ENCODE measurements at regions not wholly inside any gene's neighbourhood (a gene's known extent, or its start where the extent isn't known, plus 50 kb on each side); places are given as distances from the start of the nearest gene placed in this dataset.

DNA sequence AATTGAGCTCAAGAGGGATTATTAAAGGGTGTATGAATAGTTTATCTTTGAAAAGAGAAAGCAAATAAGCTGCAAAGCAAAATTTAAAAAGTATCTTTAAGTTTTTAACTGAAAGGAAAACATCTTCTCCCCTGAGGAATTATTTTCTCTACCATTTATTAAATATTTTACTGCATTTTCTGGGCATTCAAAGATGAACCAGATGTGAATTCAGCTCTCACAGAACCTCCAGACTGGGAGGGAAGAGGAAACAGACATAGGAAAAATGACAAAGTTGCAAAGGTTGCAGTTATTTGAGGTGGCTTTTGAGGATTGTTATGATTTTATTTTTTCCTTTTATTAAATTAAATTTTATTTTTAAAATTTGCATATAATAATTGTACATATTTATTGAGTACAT lies 122.7 kb upstream of the SESN3 start:
- Histone ChIP-seq H3K4me1 (ENCODE audit: control insufficient read depth in 2 of 2, insufficient read depth in 2 of 2, low read length in 1 of 2) (no peaks in the 10 kb centered on the region), H3K36me3 (ENCODE audit: control insufficient read depth in 2 of 2, insufficient read depth in 2 of 2, low read length in 1 of 2) (no peaks in the 10 kb centered on the region), H3K27ac (ENCODE audit: low read depth in 2 of 2, low read length in 1 of 2) (no peak overlapping the region), H3K27me3 (ENCODE audit: control insufficient read depth in 1 of 2, insufficient read depth in 2 of 2, low read length in 2 of 2) (no peaks in the 10 kb centered on the region), H3K4me3 (ENCODE audit: low read depth in 1 of 2, low read length in 2 of 2) (no peak overlapping the region), H3K9me3 (ENCODE audit: control insufficient read depth in 2 of 2, insufficient read depth in 1 of 2, low read depth in 1 of 2, low read length in 1 of 2) (no peaks in the 10 kb centered on the region)

DNA sequence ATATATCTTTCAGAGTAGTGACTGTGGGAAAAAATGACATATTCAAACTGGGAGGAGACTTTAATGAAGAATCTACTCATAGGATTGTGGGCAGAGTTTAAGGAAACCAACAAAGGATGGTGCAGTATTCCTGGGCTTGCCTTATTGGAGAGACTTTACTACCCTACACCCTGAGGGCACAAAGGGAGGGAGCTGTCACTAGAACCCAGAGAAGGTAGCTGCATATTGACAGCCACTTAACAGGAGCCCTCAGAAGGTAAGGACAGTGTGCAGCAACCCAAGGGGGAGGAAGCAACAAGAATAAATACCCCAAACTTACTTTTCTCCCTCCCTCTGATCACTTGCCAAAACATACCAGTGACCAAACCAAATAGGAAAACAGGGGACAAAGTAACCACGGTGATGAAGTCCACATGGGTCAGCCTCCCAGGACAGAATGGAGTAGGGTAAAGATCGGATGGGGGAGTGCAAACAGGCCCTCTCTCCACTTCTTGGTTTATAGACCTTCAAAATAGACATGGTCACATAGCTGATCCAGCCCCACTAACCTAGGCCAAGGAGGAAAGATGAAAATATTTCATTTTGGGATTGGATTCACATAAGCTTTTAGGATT lies 121.8 kb upstream of the SESN3 start:
- H3K27me3 ChIP-seq (ENCODE audit: control insufficient read depth in 1 of 2, insufficient read depth in 2 of 2, low read length in 2 of 2) = no peaks in the 10 kb centered on the region
- no peak overlapping the region for H3K27ac ChIP-seq (ENCODE audit: low read depth in 2 of 2, low read length in 1 of 2)
- H3K36me3 ChIP-seq (ENCODE audit: control insufficient read depth in 2 of 2, insufficient read depth in 2 of 2, low read length in 1 of 2) = no peaks in the 10 kb centered on the region
- WGBS, 2 donors = 79 to 83% methylated on average over 2 of the region's 2 CpGs
- H3K4me1 ChIP-seq (ENCODE audit: control insufficient read depth in 2 of 2, insufficient read depth in 2 of 2, low read length in 1 of 2) = no peaks in the 10 kb centered on the region
- no peaks in the 10 kb centered on the region for H3K9me3 ChIP-seq (ENCODE audit: control insufficient read depth in 2 of 2, insufficient read depth in 1 of 2, low read depth in 1 of 2, low read length in 1 of 2)
- H3K4me3 ChIP-seq (ENCODE audit: low read depth in 1 of 2, low read length in 2 of 2) = no peak overlapping the region

DNA sequence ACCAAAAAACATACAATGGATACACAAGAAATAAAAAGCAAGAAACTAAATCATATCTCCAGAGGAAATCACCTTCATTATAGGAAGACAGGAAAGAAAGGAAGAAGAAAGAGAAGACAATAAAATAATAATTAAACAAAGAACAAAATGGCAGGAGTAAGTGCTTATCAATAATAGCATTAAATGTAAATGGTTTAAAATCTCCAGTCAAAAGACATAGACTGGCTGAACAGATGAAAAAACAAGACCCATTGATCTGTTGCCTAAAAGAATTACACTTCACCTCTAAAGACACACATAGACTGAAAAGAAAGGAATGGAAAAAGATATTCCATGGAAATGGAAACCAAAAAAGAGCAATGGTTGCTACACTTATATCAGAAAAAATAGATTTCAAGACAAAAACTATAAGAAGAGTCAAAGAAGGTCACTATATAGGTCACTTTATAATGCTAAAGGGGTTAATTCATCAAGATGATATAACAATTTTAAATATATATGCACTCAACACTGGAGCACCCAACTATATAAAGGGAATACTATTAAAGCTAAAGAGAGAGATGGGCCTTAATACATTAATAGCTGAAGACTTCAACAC lies 118.4 kb upstream of the SESN3 start:
- Histone ChIP-seq H3K9me3 (ENCODE audit: control insufficient read depth in 2 of 2, insufficient read depth in 1 of 2, low read depth in 1 of 2, low read length in 1 of 2) (no peaks in the 10 kb centered on the region), H3K4me1 (ENCODE audit: control insufficient read depth in 2 of 2, insufficient read depth in 2 of 2, low read length in 1 of 2) (no peaks in the 10 kb centered on the region), H3K4me3 (ENCODE audit: low read depth in 1 of 2, low read length in 2 of 2) (no peak overlapping the region)

DNA sequence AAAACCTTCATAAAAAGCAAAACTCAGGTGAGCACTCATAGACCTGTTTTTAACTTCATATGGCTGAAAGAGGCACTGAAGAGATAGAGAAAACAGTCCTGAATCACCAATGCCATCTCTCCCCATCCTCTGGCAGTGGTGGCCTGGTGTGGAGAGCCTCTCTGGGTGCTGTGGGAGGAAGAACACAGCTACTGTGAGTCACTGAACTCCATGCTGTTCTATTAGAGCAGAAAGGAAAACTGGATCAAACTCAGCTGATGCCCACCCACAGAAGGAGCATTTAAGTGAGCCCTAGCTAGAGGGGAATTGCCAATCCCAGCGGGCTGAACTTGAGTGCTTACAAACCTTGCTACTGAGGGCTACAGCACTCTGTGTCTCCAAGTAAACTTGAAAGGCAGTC lies 115.3 kb upstream of the SESN3 start:
- Histone ChIP-seq H3K27me3 (ENCODE audit: control insufficient read depth in 1 of 2, insufficient read depth in 2 of 2, low read length in 2 of 2) (no peaks in the 10 kb centered on the region), H3K27ac (ENCODE audit: low read depth in 2 of 2, low read length in 1 of 2) (no peak overlapping the region)
- WGBS, 2 donors = 85 to 92% methylated on average over 1 of the region's 1 CpG

More for the DNA sequence above, 118.4 kb upstream of the SESN3 start:
- Histone ChIP-seq H3K27ac (ENCODE audit: low read depth in 2 of 2, low read length in 1 of 2) (no peak overlapping the region), H3K27me3 (ENCODE audit: control insufficient read depth in 1 of 2, insufficient read depth in 2 of 2, low read length in 2 of 2) (no peaks in the 10 kb centered on the region), H3K36me3 (ENCODE audit: control insufficient read depth in 2 of 2, insufficient read depth in 2 of 2, low read length in 1 of 2) (no peaks in the 10 kb centered on the region)

GRCh38 chr11:95345651-95346050 lies 114.6 kb upstream of the SESN3 start:
- H3K27ac ChIP-seq (ENCODE audit: low read depth in 2 of 2, low read length in 1 of 2) = peak overlapping the region in 1 of 2 donors; percentile 40
- peaks cover 0 to 6% of the 10 kb centered on the region in 2 donors for H3K4me1 ChIP-seq (ENCODE audit: control insufficient read depth in 2 of 2, insufficient read depth in 2 of 2, low read length in 1 of 2)
- no peaks in the 10 kb centered on the region for H3K36me3 ChIP-seq (ENCODE audit: control insufficient read depth in 2 of 2, insufficient read depth in 2 of 2, low read length in 1 of 2)
- no peak overlapping the region for H3K4me3 ChIP-seq (ENCODE audit: low read depth in 1 of 2, low read length in 2 of 2)
- H3K9me3 ChIP-seq (ENCODE audit: control insufficient read depth in 2 of 2, insufficient read depth in 1 of 2, low read depth in 1 of 2, low read length in 1 of 2) = no peaks in the 10 kb centered on the region
- no peaks in the 10 kb centered on the region for H3K27me3 ChIP-seq (ENCODE audit: control insufficient read depth in 1 of 2, insufficient read depth in 2 of 2, low read length in 2 of 2)

More for the DNA sequence above, 115.3 kb upstream of the SESN3 start:
- Histone ChIP-seq H3K4me3 (ENCODE audit: low read depth in 1 of 2, low read length in 2 of 2) (no peak overlapping the region), H3K4me1 (ENCODE audit: control insufficient read depth in 2 of 2, insufficient read depth in 2 of 2, low read length in 1 of 2) (peaks cover 0 to 3% of the 10 kb centered on the region in 2 donors), H3K9me3 (ENCODE audit: control insufficient read depth in 2 of 2, insufficient read depth in 1 of 2, low read depth in 1 of 2, low read length in 1 of 2) (no peaks in the 10 kb centered on the region), H3K36me3 (ENCODE audit: control insufficient read depth in 2 of 2, insufficient read depth in 2 of 2, low read length in 1 of 2) (no peaks in the 10 kb centered on the region)

DNA sequence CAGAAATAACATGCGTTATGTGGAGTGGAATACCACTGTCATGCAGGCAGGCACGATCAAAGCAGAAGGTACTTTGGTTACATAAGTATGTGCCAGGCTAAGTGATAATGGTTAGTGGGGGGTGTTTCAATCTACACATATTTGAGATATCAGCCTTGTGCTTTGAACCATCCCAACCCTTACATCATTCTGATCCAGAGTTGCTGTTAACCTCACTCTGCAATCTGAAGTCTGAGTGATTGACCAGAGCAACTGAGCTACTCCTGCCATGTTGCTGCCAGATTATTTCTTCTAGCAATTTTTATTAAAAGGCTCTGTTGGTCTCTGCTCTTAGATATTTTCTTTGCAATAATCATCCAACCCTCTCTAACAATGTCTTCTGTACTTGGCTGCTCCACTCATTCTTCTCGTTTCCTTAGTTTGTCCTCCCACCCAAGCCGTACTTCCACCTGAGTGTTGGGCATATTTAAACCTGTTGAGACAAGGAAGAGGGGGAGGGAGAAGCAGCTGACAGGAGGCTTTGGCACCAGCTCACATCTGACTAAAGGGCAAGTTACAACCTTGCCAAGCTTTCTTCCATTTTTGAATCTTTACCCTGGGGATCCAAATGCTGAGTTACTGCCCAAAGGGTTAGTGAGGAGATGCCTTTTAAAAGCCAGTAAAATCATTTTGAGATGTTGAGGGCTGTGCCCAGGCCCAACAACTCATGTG lies 114.1 kb upstream of the SESN3 start:
- 68 to 73% methylated on average over 4 of the region's 4 CpGs for WGBS, 2 donors
- H3K9me3 ChIP-seq (ENCODE audit: control insufficient read depth in 2 of 2, insufficient read depth in 1 of 2, low read depth in 1 of 2, low read length in 1 of 2) = no peaks in the 10 kb centered on the region
- H3K27ac ChIP-seq (ENCODE audit: low read depth in 2 of 2, low read length in 1 of 2) = peak overlapping the region in 1 of 2 donors; percentile 40

GRCh38 chr11:95341221-95341620 lies 110.2 kb upstream of the SESN3 start:
- H3K4me3 ChIP-seq (ENCODE audit: low read depth in 1 of 2, low read length in 2 of 2) = no peak overlapping the region
- peak overlapping the region in 1 of 2 donors; percentile 53 for H3K27ac ChIP-seq (ENCODE audit: low read depth in 2 of 2, low read length in 1 of 2)
- H3K27me3 ChIP-seq (ENCODE audit: control insufficient read depth in 1 of 2, insufficient read depth in 2 of 2, low read length in 2 of 2) = no peaks in the 10 kb centered on the region

More for the DNA sequence above, 114.1 kb upstream of the SESN3 start:
- peaks cover 0 to 6% of the 10 kb centered on the region in 2 donors for H3K4me1 ChIP-seq (ENCODE audit: control insufficient read depth in 2 of 2, insufficient read depth in 2 of 2, low read length in 1 of 2)
- no peaks in the 10 kb centered on the region for H3K27me3 ChIP-seq (ENCODE audit: control insufficient read depth in 1 of 2, insufficient read depth in 2 of 2, low read length in 2 of 2)
- H3K4me3 ChIP-seq (ENCODE audit: low read depth in 1 of 2, low read length in 2 of 2) = no peak overlapping the region
- H3K36me3 ChIP-seq (ENCODE audit: control insufficient read depth in 2 of 2, insufficient read depth in 2 of 2, low read length in 1 of 2) = no peaks in the 10 kb centered on the region

GRCh38 chr11:95339086-95339901 lies 108.3 kb upstream of the SESN3 start:
- Histone ChIP-seq H3K4me3 (ENCODE audit: low read depth in 1 of 2, low read length in 2 of 2) (no peak overlapping the region), H3K27me3 (ENCODE audit: control insufficient read depth in 1 of 2, insufficient read depth in 2 of 2, low read length in 2 of 2) (no peaks in the 10 kb centered on the region), H3K9me3 (ENCODE audit: control insufficient read depth in 2 of 2, insufficient read depth in 1 of 2, low read depth in 1 of 2, low read length in 1 of 2) (no peaks in the 10 kb centered on the region), H3K36me3 (ENCODE audit: control insufficient read depth in 2 of 2, insufficient read depth in 2 of 2, low read length in 1 of 2) (no peaks in the 10 kb centered on the region), H3K4me1 (ENCODE audit: control insufficient read depth in 2 of 2, insufficient read depth in 2 of 2, low read length in 1 of 2) (peaks cover 3 to 21% of the 10 kb centered on the region in 2 donors), H3K27ac (ENCODE audit: low read depth in 2 of 2, low read length in 1 of 2) (peak overlapping the region; percentile 79 to 89)
- 40 to 44% methylated on average over 4 of the region's 4 CpGs for WGBS, 2 donors

More at GRCh38 chr11:95341221-95341620, 110.2 kb upstream of the SESN3 start:
- Histone ChIP-seq H3K4me1 (ENCODE audit: control insufficient read depth in 2 of 2, insufficient read depth in 2 of 2, low read length in 1 of 2) (peaks cover 3 to 15% of the 10 kb centered on the region in 2 donors), H3K36me3 (ENCODE audit: control insufficient read depth in 2 of 2, insufficient read depth in 2 of 2, low read length in 1 of 2) (no peaks in the 10 kb centered on the region), H3K9me3 (ENCODE audit: control insufficient read depth in 2 of 2, insufficient read depth in 1 of 2, low read depth in 1 of 2, low read length in 1 of 2) (no peaks in the 10 kb centered on the region)
- WGBS, 2 donors = 49 to 62% methylated on average over 10 of the region's 10 CpGs

DNA sequence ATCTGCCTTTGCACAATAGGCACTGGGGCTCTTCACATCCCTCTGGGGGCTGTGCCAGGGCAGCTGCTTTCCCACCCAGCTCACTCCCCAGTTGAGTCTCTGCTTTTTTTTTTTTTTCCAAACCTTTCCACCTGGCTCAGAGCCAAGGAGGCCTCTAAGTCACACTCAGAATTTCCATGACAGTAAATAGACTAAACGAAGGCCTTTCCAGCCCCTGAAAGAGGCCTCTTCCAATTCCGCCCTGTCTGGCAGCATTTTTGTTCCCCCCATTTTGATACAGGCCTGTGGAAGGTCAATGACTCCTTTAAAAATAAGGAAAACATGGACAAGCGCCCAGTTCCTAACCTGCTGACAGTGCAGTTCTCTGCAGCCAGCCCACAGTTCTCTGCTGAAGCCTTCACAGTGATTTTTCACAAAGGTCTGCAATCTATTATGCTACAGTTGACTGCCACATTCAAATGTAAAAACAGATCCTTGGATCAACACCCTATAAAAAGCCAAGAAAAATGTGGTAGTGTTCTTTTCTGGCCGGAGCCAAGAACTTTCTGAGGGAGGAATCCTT lies 107.5 kb upstream of the SESN3 start:
- no peak overlapping the region for H3K4me3 ChIP-seq (ENCODE audit: low read depth in 1 of 2, low read length in 2 of 2)
- H3K36me3 ChIP-seq (ENCODE audit: control insufficient read depth in 2 of 2, insufficient read depth in 2 of 2, low read length in 1 of 2) = no peaks in the 10 kb centered on the region
- WGBS, 2 donors = 19 to 34% methylated on average over 4 of the region's 4 CpGs
- H3K27me3 ChIP-seq (ENCODE audit: control insufficient read depth in 1 of 2, insufficient read depth in 2 of 2, low read length in 2 of 2) = no peaks in the 10 kb centered on the region
- peaks cover 3 to 21% of the 10 kb centered on the region in 2 donors for H3K4me1 ChIP-seq (ENCODE audit: control insufficient read depth in 2 of 2, insufficient read depth in 2 of 2, low read length in 1 of 2)
- no peaks in the 10 kb centered on the region for H3K9me3 ChIP-seq (ENCODE audit: control insufficient read depth in 2 of 2, insufficient read depth in 1 of 2, low read depth in 1 of 2, low read length in 1 of 2)
- peak overlapping the region; percentile 79 to 89 for H3K27ac ChIP-seq (ENCODE audit: low read depth in 2 of 2, low read length in 1 of 2)

Measured in esophagus (tissue), 2 donors.